ENCODE measurements at regions not wholly inside any gene's neighbourhood (a gene's known extent, or its start where the extent isn't known, plus 50 kb on each side); places are given as distances from the start of the nearest gene placed in this dataset.

GRCh38 chr21:27397578-27397977 lies 430.7 kb upstream of the ADAMTS5 start:
- WGBS (ENCODE audit: low lambda C conversion rate, missing lambda C conversion rate), result 100% methylated on average over 1 of the region's 1 CpG
- H3K4me1 ChIP-seq (ENCODE audit: insufficient read depth), result no peaks in the 10 kb centered on the region
- H3K27ac ChIP-seq, result no peak overlapping the region
- no peak overlapping the region for H3K4me2 ChIP-seq
- TF ChIP-seq, protein P1, sequence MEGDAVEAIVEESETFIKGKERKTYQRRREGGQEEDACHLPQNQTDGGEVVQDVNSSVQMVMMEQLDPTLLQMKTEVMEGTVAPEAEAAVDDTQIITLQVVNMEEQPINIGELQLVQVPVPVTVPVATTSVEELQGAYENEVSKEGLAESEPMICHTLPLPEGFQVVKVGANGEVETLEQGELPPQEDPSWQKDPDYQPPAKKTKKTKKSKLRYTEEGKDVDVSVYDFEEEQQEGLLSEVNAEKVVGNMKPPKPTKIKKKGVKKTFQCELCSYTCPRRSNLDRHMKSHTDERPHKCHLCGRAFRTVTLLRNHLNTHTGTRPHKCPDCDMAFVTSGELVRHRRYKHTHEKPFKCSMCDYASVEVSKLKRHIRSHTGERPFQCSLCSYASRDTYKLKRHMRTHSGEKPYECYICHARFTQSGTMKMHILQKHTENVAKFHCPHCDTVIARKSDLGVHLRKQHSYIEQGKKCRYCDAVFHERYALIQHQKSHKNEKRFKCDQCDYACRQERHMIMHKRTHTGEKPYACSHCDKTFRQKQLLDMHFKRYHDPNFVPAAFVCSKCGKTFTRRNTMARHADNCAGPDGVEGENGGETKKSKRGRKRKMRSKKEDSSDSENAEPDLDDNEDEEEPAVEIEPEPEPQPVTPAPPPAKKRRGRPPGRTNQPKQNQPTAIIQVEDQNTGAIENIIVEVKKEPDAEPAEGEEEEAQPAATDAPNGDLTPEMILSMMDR (IDR thresholded peaks at IDR 0.05; ENCODE audit: poor library complexity), result no peak
- TF ChIP-seq EZH2phosphoT487 (IDR thresholded peaks at IDR 0.05; ENCODE audit: low read depth, severe bottlenecking, unreplicated experiment) (no peak), EZH2 (IDR thresholded peaks at IDR 0.05; ENCODE audit: borderline replicate concordance) (no peak)
- no peaks in the 10 kb centered on the region for H3K9me2 ChIP-seq (replicated peaks; ENCODE audit: insufficient read depth)
- H2AFZ ChIP-seq, result no peak overlapping the region
- H3K36me3 ChIP-seq (replicated peaks; ENCODE audit: insufficient read depth, low read depth), result no peaks in the 10 kb centered on the region
- H3K79me2 ChIP-seq, result no peaks in the 10 kb centered on the region
- no peaks in the 10 kb centered on the region for H3K9me3 ChIP-seq (ENCODE audit: low read depth)
- no peak overlapping the region for H3K4me3 ChIP-seq
- no peaks in the 10 kb centered on the region for H4K20me1 ChIP-seq (ENCODE audit: insufficient read depth, poor library complexity, severe bottlenecking)
- DNase-seq (ENCODE audit: low spot score), result no peak
- H3K27me3 ChIP-seq, result no peaks in the 10 kb centered on the region

DNA sequence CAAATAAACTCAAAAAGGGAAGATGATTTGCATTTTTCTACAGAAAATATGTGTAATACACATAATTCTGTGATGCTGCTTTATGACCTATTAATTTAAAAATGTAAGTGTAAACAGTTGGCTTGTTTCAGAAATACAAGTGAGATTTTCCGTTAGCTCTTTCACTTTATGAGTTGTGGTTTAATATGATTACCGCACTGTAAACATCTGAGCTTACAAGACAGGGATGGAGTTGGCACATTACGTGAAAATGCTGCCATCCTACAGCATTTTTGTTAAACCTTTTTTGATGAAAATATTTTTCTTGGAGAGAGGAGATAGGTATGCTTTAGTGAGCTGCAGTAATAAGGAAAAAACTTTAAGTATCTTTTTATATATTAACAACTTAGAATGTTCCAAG lies 426.8 kb upstream of the ADAMTS5 start:
- Histone ChIP-seq H3K4me3 (no peak overlapping the region), H2AFZ (no peak overlapping the region), H3K4me1 (ENCODE audit: insufficient read depth) (no peaks in the 10 kb centered on the region), H3K36me3 (replicated peaks; ENCODE audit: insufficient read depth, low read depth) (no peaks in the 10 kb centered on the region), H3K4me2 (no peak overlapping the region), H3K9me2 (replicated peaks; ENCODE audit: insufficient read depth) (no peaks in the 10 kb centered on the region), H3K79me2 (no peaks in the 10 kb centered on the region), H4K20me1 (ENCODE audit: insufficient read depth, poor library complexity, severe bottlenecking) (no peaks in the 10 kb centered on the region), H3K27ac (no peak overlapping the region), H3K9me3 (ENCODE audit: low read depth) (no peaks in the 10 kb centered on the region), H3K27me3 (no peaks in the 10 kb centered on the region)
- TF ChIP-seq EZH2 (IDR thresholded peaks at IDR 0.05; ENCODE audit: borderline replicate concordance) (no peak), EZH2phosphoT487 (IDR thresholded peaks at IDR 0.05; ENCODE audit: low read depth, severe bottlenecking, unreplicated experiment) (no peak)
- TF ChIP-seq, protein P1 (IDR thresholded peaks at IDR 0.05; ENCODE audit: poor library complexity), result no peak
- WGBS (ENCODE audit: low lambda C conversion rate, missing lambda C conversion rate), result 60% methylated on average over 3 of the region's 3 CpGs
- no peak for DNase-seq (ENCODE audit: low spot score)

DNA sequence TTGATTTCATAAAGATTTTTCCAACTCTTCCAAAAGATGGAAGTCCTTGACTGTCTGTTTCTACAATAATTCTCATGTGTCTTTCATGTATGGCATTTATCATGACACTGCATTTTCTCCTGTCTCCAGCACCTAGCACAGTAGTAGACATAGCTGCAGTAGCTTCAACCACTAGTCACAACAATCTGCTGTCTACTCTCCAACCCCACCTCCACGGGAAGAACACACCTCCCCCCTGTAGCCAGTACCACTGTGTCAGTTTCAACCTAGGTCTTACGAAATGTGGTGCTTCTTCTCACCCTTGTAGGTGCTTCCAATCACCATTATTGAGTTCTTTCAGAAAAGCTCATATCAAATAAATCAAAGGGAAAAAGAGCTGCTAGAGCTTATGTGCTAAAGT lies 425.1 kb upstream of the ADAMTS5 start:
- H3K4me2 ChIP-seq, result no peak overlapping the region
- TF ChIP-seq EZH2 (IDR thresholded peaks at IDR 0.05; ENCODE audit: borderline replicate concordance) (no peak), EZH2phosphoT487 (IDR thresholded peaks at IDR 0.05; ENCODE audit: low read depth, severe bottlenecking, unreplicated experiment) (no peak)
- TF ChIP-seq, protein P1 (IDR thresholded peaks at IDR 0.05; ENCODE audit: poor library complexity), result no peak

GRCh38 chr21:27390384-27390783 lies 423.5 kb upstream of the ADAMTS5 start:
- DNase-seq (ENCODE audit: low spot score), result no peak
- no peaks in the 10 kb centered on the region for H3K9me3 ChIP-seq (ENCODE audit: low read depth)
- TF ChIP-seq EZH2 (IDR thresholded peaks at IDR 0.05; ENCODE audit: borderline replicate concordance) (no peak), EZH2phosphoT487 (IDR thresholded peaks at IDR 0.05; ENCODE audit: low read depth, severe bottlenecking, unreplicated experiment) (no peak)
- TF ChIP-seq, protein P1 (IDR thresholded peaks at IDR 0.05; ENCODE audit: poor library complexity), result no peak
- H3K36me3 ChIP-seq (replicated peaks; ENCODE audit: insufficient read depth, low read depth), result no peaks in the 10 kb centered on the region
- no peaks in the 10 kb centered on the region for H3K4me1 ChIP-seq (ENCODE audit: insufficient read depth)
- no peaks in the 10 kb centered on the region for H3K27me3 ChIP-seq
- H3K27ac ChIP-seq, result no peak overlapping the region
- no peak overlapping the region for H3K4me2 ChIP-seq
- H3K9me2 ChIP-seq (replicated peaks; ENCODE audit: insufficient read depth), result no peaks in the 10 kb centered on the region
- no peak overlapping the region for H3K4me3 ChIP-seq
- no peak overlapping the region for H2AFZ ChIP-seq
- H4K20me1 ChIP-seq (ENCODE audit: insufficient read depth, poor library complexity, severe bottlenecking), result no peaks in the 10 kb centered on the region
- H3K79me2 ChIP-seq, result no peaks in the 10 kb centered on the region
- 93% methylated on average over 2 of the region's 2 CpGs for WGBS (ENCODE audit: low lambda C conversion rate, missing lambda C conversion rate)

More for the DNA sequence above, 425.1 kb upstream of the ADAMTS5 start:
- H3K36me3 ChIP-seq (replicated peaks; ENCODE audit: insufficient read depth, low read depth), result no peaks in the 10 kb centered on the region
- no peaks in the 10 kb centered on the region for H3K79me2 ChIP-seq
- no peak overlapping the region for H2AFZ ChIP-seq
- H3K4me1 ChIP-seq (ENCODE audit: insufficient read depth), result no peaks in the 10 kb centered on the region
- no peaks in the 10 kb centered on the region for H4K20me1 ChIP-seq (ENCODE audit: insufficient read depth, poor library complexity, severe bottlenecking)
- no peak overlapping the region for H3K27ac ChIP-seq
- H3K9me3 ChIP-seq (ENCODE audit: low read depth), result no peaks in the 10 kb centered on the region
- no peaks in the 10 kb centered on the region for H3K27me3 ChIP-seq
- no peaks in the 10 kb centered on the region for H3K9me2 ChIP-seq (replicated peaks; ENCODE audit: insufficient read depth)
- no peak for DNase-seq (ENCODE audit: low spot score)
- H3K4me3 ChIP-seq, result no peak overlapping the region
- 78% methylated on average over 2 of the region's 2 CpGs for WGBS (ENCODE audit: low lambda C conversion rate, missing lambda C conversion rate)
